Liver (tissue), 3 donors: ENCODE measurements at regions not wholly inside any gene's neighbourhood (a gene's known extent, or its start where the extent isn't known, plus 50 kb on each side); places are given as distances from the start of the nearest gene placed in this dataset.
A peak's percentile ranks its signal among the peaks of the same experiment; 100 is the strongest.

Experiments
- EGR1 ChIP-seq, 2 donors: IDR thresholded peaks; 2 replicates each; pipeline ENCODE4 v1.6.1; 2016 to 2018; ENCODE audit warnings: antibody characterized with exemption in 2 of 2, low read depth in 2 of 2
- FOXA1 ChIP-seq: IDR thresholded peaks from 2 replicates; pipeline ENCODE4 v1.6.1; 2016; ENCODE audit warnings: antibody characterized with exemption
- GABPA ChIP-seq, 2 donors: IDR thresholded peaks in 1 of 2; conservative IDR thresholded peaks in 1 of 2; 2 replicates each; pipeline ENCODE4 v1.6.1; 2016; ENCODE audit warnings: antibody characterized with exemption in 2 of 2, mild to moderate bottlenecking in 1 of 2, moderate library complexity in 1 of 2
- JUND ChIP-seq, 2 donors: IDR thresholded peaks; 2 replicates each; pipeline ENCODE4 v1.6.1; 2016; ENCODE audit warnings: antibody characterized with exemption in 2 of 2
- RXRA ChIP-seq, 2 donors: IDR thresholded peaks; 2 replicates each; pipeline ENCODE4 v1.6.1; 2017 to 2018; ENCODE audit warnings: antibody characterized with exemption in 2 of 2, mild to moderate bottlenecking in 1 of 2
- SP1 ChIP-seq: IDR thresholded peaks from 2 replicates; pipeline ENCODE4 v1.6.1; 2018; ENCODE audit warnings: antibody characterized with exemption, mild to moderate bottlenecking
- TAF1 ChIP-seq: conservative IDR thresholded peaks from 2 replicates; pipeline ENCODE4 v1.6.1; 2016; ENCODE audit warnings: antibody characterized with exemption, mild to moderate bottlenecking
- TF ChIP-seq, protein P1 (sequence below): fragments of 150-350 bp; IDR thresholded peaks from 2 replicates; pipeline ENCODE4 v1.5.1; 2017; ENCODE audit warnings: improper control_type of control experiment, low read depth, low read length; ENCODE audit not compliant: missing input control
- TF ChIP-seq, protein P2 (sequence below): IDR thresholded peaks from 2 replicates; pipeline ENCODE4 v1.6.1; 2016; ENCODE audit warnings: antibody characterized with exemption, mild to moderate bottlenecking
- TF ChIP-seq, protein P3 (sequence below): IDR thresholded peaks from 2 replicates; pipeline ENCODE4 v1.6.1; 2016; ENCODE audit warnings: antibody characterized with exemption
- TF ChIP-seq, protein P4 (sequence below): IDR thresholded peaks from 2 replicates; pipeline ENCODE4 v1.6.1; 2016; ENCODE audit warnings: antibody characterized with exemption
- donor health status: healthy.
- donor health status: healthy.

DNA sequence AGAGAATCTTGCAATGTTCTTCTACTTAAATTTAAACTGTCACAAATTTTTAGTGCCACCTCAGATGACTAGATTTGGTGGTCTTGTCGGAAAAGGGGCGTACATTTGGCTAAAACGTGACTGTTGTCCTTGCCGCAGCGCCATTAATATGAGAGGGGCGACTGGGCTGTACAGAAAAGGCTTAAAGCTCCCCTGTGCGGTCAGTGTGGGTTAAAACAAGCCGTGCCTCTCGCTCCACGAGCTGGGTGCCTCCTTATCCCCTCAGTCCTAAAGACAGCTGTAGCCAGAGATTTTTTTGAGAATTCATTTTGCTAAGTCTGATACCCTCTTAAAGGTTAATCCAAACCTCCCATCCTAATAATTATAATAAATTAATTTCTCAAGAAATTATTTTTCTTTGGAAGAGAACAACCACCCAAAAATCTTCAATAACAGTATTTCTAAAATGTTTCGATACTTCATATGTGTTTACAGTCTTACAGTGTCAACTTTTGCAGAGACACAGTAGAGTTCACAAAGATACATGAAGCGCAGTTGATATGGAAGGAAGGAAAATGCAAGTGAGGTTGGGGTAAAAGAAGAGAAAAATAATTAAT lies 68.6 kb downstream of the C7orf25 start:
- TF ChIP-seq, protein P1, sequence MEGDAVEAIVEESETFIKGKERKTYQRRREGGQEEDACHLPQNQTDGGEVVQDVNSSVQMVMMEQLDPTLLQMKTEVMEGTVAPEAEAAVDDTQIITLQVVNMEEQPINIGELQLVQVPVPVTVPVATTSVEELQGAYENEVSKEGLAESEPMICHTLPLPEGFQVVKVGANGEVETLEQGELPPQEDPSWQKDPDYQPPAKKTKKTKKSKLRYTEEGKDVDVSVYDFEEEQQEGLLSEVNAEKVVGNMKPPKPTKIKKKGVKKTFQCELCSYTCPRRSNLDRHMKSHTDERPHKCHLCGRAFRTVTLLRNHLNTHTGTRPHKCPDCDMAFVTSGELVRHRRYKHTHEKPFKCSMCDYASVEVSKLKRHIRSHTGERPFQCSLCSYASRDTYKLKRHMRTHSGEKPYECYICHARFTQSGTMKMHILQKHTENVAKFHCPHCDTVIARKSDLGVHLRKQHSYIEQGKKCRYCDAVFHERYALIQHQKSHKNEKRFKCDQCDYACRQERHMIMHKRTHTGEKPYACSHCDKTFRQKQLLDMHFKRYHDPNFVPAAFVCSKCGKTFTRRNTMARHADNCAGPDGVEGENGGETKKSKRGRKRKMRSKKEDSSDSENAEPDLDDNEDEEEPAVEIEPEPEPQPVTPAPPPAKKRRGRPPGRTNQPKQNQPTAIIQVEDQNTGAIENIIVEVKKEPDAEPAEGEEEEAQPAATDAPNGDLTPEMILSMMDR, result peak; percentile 39
- TF ChIP-seq EGR1 (IDR thresholded peaks at IDR 0.05; ENCODE audit: low read depth in 2 of 2), result no peak
- TF ChIP-seq, protein P2, sequence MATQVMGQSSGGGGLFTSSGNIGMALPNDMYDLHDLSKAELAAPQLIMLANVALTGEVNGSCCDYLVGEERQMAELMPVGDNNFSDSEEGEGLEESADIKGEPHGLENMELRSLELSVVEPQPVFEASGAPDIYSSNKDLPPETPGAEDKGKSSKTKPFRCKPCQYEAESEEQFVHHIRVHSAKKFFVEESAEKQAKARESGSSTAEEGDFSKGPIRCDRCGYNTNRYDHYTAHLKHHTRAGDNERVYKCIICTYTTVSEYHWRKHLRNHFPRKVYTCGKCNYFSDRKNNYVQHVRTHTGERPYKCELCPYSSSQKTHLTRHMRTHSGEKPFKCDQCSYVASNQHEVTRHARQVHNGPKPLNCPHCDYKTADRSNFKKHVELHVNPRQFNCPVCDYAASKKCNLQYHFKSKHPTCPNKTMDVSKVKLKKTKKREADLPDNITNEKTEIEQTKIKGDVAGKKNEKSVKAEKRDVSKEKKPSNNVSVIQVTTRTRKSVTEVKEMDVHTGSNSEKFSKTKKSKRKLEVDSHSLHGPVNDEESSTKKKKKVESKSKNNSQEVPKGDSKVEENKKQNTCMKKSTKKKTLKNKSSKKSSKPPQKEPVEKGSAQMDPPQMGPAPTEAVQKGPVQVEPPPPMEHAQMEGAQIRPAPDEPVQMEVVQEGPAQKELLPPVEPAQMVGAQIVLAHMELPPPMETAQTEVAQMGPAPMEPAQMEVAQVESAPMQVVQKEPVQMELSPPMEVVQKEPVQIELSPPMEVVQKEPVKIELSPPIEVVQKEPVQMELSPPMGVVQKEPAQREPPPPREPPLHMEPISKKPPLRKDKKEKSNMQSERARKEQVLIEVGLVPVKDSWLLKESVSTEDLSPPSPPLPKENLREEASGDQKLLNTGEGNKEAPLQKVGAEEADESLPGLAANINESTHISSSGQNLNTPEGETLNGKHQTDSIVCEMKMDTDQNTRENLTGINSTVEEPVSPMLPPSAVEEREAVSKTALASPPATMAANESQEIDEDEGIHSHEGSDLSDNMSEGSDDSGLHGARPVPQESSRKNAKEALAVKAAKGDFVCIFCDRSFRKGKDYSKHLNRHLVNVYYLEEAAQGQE, result no peak
- TF ChIP-seq RXRA (IDR thresholded peaks at IDR 0.05), result no peak
- TF ChIP-seq TAF1, result no peak
- no peak for TF ChIP-seq GABPA (IDR thresholded peaks at IDR 0.05 in 1 of 2, conservative IDR thresholded peaks at IDR 0.05 in 1 of 2)
- TF ChIP-seq JUND (IDR thresholded peaks at IDR 0.05), result no peak
- TF ChIP-seq, protein P3, sequence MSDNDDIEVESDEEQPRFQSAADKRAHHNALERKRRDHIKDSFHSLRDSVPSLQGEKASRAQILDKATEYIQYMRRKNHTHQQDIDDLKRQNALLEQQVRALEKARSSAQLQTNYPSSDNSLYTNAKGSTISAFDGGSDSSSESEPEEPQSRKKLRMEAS, result no peak
- TF ChIP-seq, protein P4, sequence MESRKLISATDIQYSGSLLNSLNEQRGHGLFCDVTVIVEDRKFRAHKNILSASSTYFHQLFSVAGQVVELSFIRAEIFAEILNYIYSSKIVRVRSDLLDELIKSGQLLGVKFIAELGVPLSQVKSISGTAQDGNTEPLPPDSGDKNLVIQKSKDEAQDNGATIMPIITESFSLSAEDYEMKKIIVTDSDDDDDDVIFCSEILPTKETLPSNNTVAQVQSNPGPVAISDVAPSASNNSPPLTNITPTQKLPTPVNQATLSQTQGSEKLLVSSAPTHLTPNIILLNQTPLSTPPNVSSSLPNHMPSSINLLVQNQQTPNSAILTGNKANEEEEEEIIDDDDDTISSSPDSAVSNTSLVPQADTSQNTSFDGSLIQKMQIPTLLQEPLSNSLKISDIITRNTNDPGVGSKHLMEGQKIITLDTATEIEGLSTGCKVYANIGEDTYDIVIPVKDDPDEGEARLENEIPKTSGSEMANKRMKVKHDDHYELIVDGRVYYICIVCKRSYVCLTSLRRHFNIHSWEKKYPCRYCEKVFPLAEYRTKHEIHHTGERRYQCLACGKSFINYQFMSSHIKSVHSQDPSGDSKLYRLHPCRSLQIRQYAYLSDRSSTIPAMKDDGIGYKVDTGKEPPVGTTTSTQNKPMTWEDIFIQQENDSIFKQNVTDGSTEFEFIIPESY, result no peak
- TF ChIP-seq FOXA1, result no peak
- no peak for TF ChIP-seq SP1
